Subcutaneous abdominal adipose tissue (tissue), 5 donors: ENCODE measurements at regions not wholly inside any gene's neighbourhood (a gene's known extent, or its start where the extent isn't known, plus 50 kb on each side); places are given as distances from the start of the nearest gene placed in this dataset.

Source experiments
- H3K27ac ChIP-seq: one replicate; pipeline ENCODE4 v1.7.0; 2013; ENCODE audit warnings: low read depth, mild to moderate bottlenecking, inconsistent platforms, low read length, moderate library complexity
- H3K27me3 ChIP-seq, 5 donors: one replicate each; pipeline ENCODE4 v1.7.0; 2013; ENCODE audit warnings: low read length in 5 of 5, inconsistent platforms in 1 of 5; ENCODE audit not compliant: control insufficient read depth in 5 of 5, insufficient read depth in 4 of 5
- H3K36me3 ChIP-seq, 5 donors: one replicate each; pipeline ENCODE4 v1.7.0; 2013; ENCODE audit warnings: low read length in 5 of 5; ENCODE audit not compliant: control insufficient read depth in 5 of 5, insufficient read depth in 5 of 5
- H3K4me1 ChIP-seq, 5 donors: one replicate each; pipeline ENCODE4 v1.7.0; 2013; ENCODE audit warnings: low read length in 5 of 5, mild to moderate bottlenecking in 3 of 5, moderate library complexity in 1 of 5; ENCODE audit not compliant: control insufficient read depth in 5 of 5, insufficient read depth in 5 of 5
- H3K4me3 ChIP-seq, 5 donors: one replicate each; pipeline ENCODE4 v1.7.0; 2013; ENCODE audit warnings: low read length in 5 of 5, low read depth in 1 of 5
- H3K9ac ChIP-seq, 5 donors: one replicate each; pipeline ENCODE4 v1.7.0; 2013; ENCODE audit warnings: low read length in 5 of 5, mild to moderate bottlenecking in 4 of 5, moderate library complexity in 3 of 5
- H3K9me3 ChIP-seq, 5 donors: one replicate each; pipeline ENCODE4 v1.7.0; 2013; ENCODE audit warnings: low read length in 5 of 5; ENCODE audit not compliant: control insufficient read depth in 5 of 5
- donor health status: healthy.
- donor health status: healthy.
- donor health status: healthy.
- donor health status: healthy.
- donor health status: healthy.

- no peaks in the 10 kb centered on the region for H3K36me3 ChIP-seq
- no peaks in the 10 kb centered on the region for H3K27me3 ChIP-seq
- H3K9ac ChIP-seq = no peak overlapping the region
- H3K4me3 ChIP-seq = no peak overlapping the region
- peaks cover 0 to 19% (median 6%) of the 10 kb centered on the region in 5 donors for H3K4me1 ChIP-seq
- no peak overlapping the region for H3K27ac ChIP-seq
- no peaks in the 10 kb centered on the region for H3K9me3 ChIP-seq
Measured at GRCh38 chr10:33802566-33802965, 468.1 kb upstream of the NRP1 start.

GRCh38 chr10:33801705-33802104, 467.2 kb upstream of the NRP1 start:
- H3K36me3 ChIP-seq = no peaks in the 10 kb centered on the region
- H3K4me1 ChIP-seq = peaks cover 0 to 19% (median 6%) of the 10 kb centered on the region in 5 donors
- no peaks in the 10 kb centered on the region for H3K9me3 ChIP-seq
- no peak overlapping the region for H3K9ac ChIP-seq
- H3K27me3 ChIP-seq = no peaks in the 10 kb centered on the region
- no peak overlapping the region for H3K27ac ChIP-seq
- H3K4me3 ChIP-seq = no peak overlapping the region

GRCh38 chr10:33800986-33801385, 466.5 kb upstream of the NRP1 start:
- no peak overlapping the region for H3K27ac ChIP-seq
- H3K27me3 ChIP-seq = no peaks in the 10 kb centered on the region
- H3K4me3 ChIP-seq = no peak overlapping the region
- no peaks in the 10 kb centered on the region for H3K9me3 ChIP-seq
- peaks cover 0 to 17% (median 6%) of the 10 kb centered on the region in 5 donors for H3K4me1 ChIP-seq
- H3K36me3 ChIP-seq = no peaks in the 10 kb centered on the region
- no peak overlapping the region for H3K9ac ChIP-seq

- no peak overlapping the region for H3K27ac ChIP-seq
- no peak overlapping the region for H3K4me3 ChIP-seq
- H3K9me3 ChIP-seq = no peaks in the 10 kb centered on the region
- peaks cover 0 to 13% (median 2%) of the 10 kb centered on the region in 5 donors for H3K4me1 ChIP-seq
- H3K27me3 ChIP-seq = no peaks in the 10 kb centered on the region
- no peaks in the 10 kb centered on the region for H3K36me3 ChIP-seq
- no peak overlapping the region for H3K9ac ChIP-seq
Measured at GRCh38 chr10:33800545-33800944, 466.1 kb upstream of the NRP1 start.

GRCh38 chr10:33799944-33800323, 465.5 kb upstream of the NRP1 start:
- H3K9ac ChIP-seq = no peak overlapping the region

GRCh38 chr10:33799281-33799943, 464.9 kb upstream of the NRP1 start:
- Histone ChIP-seq H3K4me1 (peaks cover 0 to 6% (median 0%) of the 10 kb centered on the region in 5 donors), H3K27me3 (no peaks in the 10 kb centered on the region), H3K4me3 (no peak overlapping the region), H3K9me3 (no peaks in the 10 kb centered on the region), H3K27ac (no peak overlapping the region), H3K36me3 (no peaks in the 10 kb centered on the region), H3K9ac (no peak overlapping the region)

More at GRCh38 chr10:33799944-33800323, 465.5 kb upstream of the NRP1 start:
- H3K27me3 ChIP-seq = no peaks in the 10 kb centered on the region
- no peaks in the 10 kb centered on the region for H3K36me3 ChIP-seq
- no peaks in the 10 kb centered on the region for H3K9me3 ChIP-seq
- no peak overlapping the region for H3K27ac ChIP-seq
- H3K4me3 ChIP-seq = no peak overlapping the region
- H3K4me1 ChIP-seq = peaks cover 0 to 11% (median 0%) of the 10 kb centered on the region in 5 donors

GRCh38 chr10:33798754-33799153, 464.3 kb upstream of the NRP1 start:
- no peak overlapping the region for H3K27ac ChIP-seq
- no peaks in the 10 kb centered on the region for H3K36me3 ChIP-seq
- H3K4me3 ChIP-seq = no peak overlapping the region
- no peak overlapping the region for H3K9ac ChIP-seq
- no peaks in the 10 kb centered on the region for H3K9me3 ChIP-seq
- no peaks in the 10 kb centered on the region for H3K27me3 ChIP-seq
- peaks cover 0 to under 1% (median 0%) of the 10 kb centered on the region in 5 donors for H3K4me1 ChIP-seq

GRCh38 chr10:33796680-33797079, 462.2 kb upstream of the NRP1 start:
- Histone ChIP-seq H3K9ac (no peak overlapping the region), H3K36me3 (no peaks in the 10 kb centered on the region), H3K27me3 (no peaks in the 10 kb centered on the region), H3K27ac (no peak overlapping the region), H3K9me3 (no peaks in the 10 kb centered on the region), H3K4me1 (no peaks in the 10 kb centered on the region), H3K4me3 (no peak overlapping the region)

- H3K9me3 ChIP-seq = no peaks in the 10 kb centered on the region
Measured at GRCh38 chr10:33795529-33795928, 461.1 kb upstream of the NRP1 start.

GRCh38 chr10:33794460-33794859, 460.0 kb upstream of the NRP1 start:
- H3K27me3 ChIP-seq = no peaks in the 10 kb centered on the region
- H3K36me3 ChIP-seq = no peaks in the 10 kb centered on the region

More at GRCh38 chr10:33795529-33795928, 461.1 kb upstream of the NRP1 start:
- H3K27me3 ChIP-seq = no peaks in the 10 kb centered on the region
- H3K9ac ChIP-seq = no peak overlapping the region
- H3K4me1 ChIP-seq = peaks cover 0 to 5% (median 3%) of the 10 kb centered on the region in 5 donors
- no peak overlapping the region for H3K27ac ChIP-seq
- no peaks in the 10 kb centered on the region for H3K36me3 ChIP-seq
- H3K4me3 ChIP-seq = no peak overlapping the region

More at GRCh38 chr10:33794460-33794859, 460.0 kb upstream of the NRP1 start:
- H3K9me3 ChIP-seq = no peaks in the 10 kb centered on the region
- no peak overlapping the region for H3K4me3 ChIP-seq
- no peak overlapping the region for H3K9ac ChIP-seq
- H3K27ac ChIP-seq = no peak overlapping the region
- H3K4me1 ChIP-seq = peaks cover 0 to 5% (median 4%) of the 10 kb centered on the region in 5 donors
